Parathyroid adenoma (tissue), 2 donors: ENCODE measurements at regions not wholly inside any gene's neighbourhood (a gene's known extent, or its start where the extent isn't known, plus 50 kb on each side); places are given as distances from the start of the nearest gene placed in this dataset.

ENCODE experiments used
- H2AFZ ChIP-seq: fragments of 300-600 bp; sonication (generic); one replicate; pipeline ENCODE4 v1.7.0; 2017; ENCODE audit warnings: antibody characterized with exemption, mild to moderate bottlenecking
- H3K27ac ChIP-seq: fragments of 300-600 bp; sonication (generic); one replicate; pipeline ENCODE4 v1.7.0; 2017
- H3K27me3 ChIP-seq: fragments of 300-600 bp; sonication (generic); one replicate; pipeline ENCODE4 v1.7.0; 2017; ENCODE audit warnings: low read length; ENCODE audit not compliant: control insufficient read depth, insufficient read depth
- H3K36me3 ChIP-seq: fragments of 300-600 bp; sonication (generic); one replicate; pipeline ENCODE4 v1.7.0; 2017; ENCODE audit warnings: low read length; ENCODE audit not compliant: control insufficient read depth, insufficient read depth
- H3K4me1 ChIP-seq: fragments of 300-600 bp; sonication (generic); one replicate; pipeline ENCODE4 v1.7.0; 2017; ENCODE audit warnings: control low read depth
- H3K4me2 ChIP-seq: fragments of 300-600 bp; sonication (generic); one replicate; pipeline ENCODE4 v1.7.0; 2017; ENCODE audit warnings: low read length
- H3K4me3 ChIP-seq: fragments of 300-600 bp; sonication (generic); one replicate; pipeline ENCODE4 v1.7.0; 2017; ENCODE audit warnings: low read depth, low read length
- H3K79me2 ChIP-seq: fragments of 300-600 bp; sonication (generic); one replicate; pipeline ENCODE4 v1.7.0; 2017; ENCODE audit warnings: control low read depth
- H3K9ac ChIP-seq: fragments of 300-600 bp; sonication (generic); one replicate; pipeline ENCODE4 v1.7.0; 2017; ENCODE audit warnings: mild to moderate bottlenecking
- H3K9me3 ChIP-seq: fragments of 300-600 bp; sonication (generic); one replicate; pipeline ENCODE4 v1.7.0; 2017; ENCODE audit warnings: low read length; ENCODE audit not compliant: control insufficient read depth
- TF ChIP-seq, protein P1 (sequence below): fragments of 300-600 bp; sonication (generic); IDR thresholded peaks from one replicate; pipeline ENCODE4 v1.7.0; 2017; ENCODE audit warnings: antibody characterized with exemption, mild to moderate bottlenecking
- donor health status: primary hyperparathyroidism.

DNA sequence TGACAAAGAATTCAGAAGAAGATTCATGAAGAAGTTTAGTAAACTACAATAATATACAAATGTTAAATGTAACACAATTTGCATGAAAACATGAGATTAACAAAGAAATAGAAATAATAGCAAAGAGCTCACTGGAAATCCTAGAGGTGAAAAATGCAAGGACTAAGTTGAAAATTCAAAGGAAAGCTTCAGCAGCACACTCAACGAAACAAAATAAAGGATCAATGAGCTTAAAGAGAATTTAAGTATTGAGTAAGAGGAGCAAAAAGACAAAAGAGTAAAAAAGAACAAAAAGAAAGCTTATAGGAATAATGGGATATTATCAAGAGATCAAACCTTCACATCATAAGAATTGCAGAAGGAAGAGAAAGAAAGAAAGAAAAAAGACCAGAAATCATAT is 583.8 kb upstream of the NECTIN3 start:
- H3K27ac ChIP-seq, result no peak overlapping the region
- H2AFZ ChIP-seq, result no peak overlapping the region
- TF ChIP-seq, protein P1, sequence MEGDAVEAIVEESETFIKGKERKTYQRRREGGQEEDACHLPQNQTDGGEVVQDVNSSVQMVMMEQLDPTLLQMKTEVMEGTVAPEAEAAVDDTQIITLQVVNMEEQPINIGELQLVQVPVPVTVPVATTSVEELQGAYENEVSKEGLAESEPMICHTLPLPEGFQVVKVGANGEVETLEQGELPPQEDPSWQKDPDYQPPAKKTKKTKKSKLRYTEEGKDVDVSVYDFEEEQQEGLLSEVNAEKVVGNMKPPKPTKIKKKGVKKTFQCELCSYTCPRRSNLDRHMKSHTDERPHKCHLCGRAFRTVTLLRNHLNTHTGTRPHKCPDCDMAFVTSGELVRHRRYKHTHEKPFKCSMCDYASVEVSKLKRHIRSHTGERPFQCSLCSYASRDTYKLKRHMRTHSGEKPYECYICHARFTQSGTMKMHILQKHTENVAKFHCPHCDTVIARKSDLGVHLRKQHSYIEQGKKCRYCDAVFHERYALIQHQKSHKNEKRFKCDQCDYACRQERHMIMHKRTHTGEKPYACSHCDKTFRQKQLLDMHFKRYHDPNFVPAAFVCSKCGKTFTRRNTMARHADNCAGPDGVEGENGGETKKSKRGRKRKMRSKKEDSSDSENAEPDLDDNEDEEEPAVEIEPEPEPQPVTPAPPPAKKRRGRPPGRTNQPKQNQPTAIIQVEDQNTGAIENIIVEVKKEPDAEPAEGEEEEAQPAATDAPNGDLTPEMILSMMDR, result no peak
- no peaks in the 10 kb centered on the region for H3K4me1 ChIP-seq
- H3K9me3 ChIP-seq, result no peaks in the 10 kb centered on the region
- H3K27me3 ChIP-seq, result no peaks in the 10 kb centered on the region
- no peak overlapping the region for H3K4me3 ChIP-seq
- no peak overlapping the region for H3K9ac ChIP-seq
- no peaks in the 10 kb centered on the region for H3K79me2 ChIP-seq
- no peaks in the 10 kb centered on the region for H3K36me3 ChIP-seq
- no peak overlapping the region for H3K4me2 ChIP-seq

DNA sequence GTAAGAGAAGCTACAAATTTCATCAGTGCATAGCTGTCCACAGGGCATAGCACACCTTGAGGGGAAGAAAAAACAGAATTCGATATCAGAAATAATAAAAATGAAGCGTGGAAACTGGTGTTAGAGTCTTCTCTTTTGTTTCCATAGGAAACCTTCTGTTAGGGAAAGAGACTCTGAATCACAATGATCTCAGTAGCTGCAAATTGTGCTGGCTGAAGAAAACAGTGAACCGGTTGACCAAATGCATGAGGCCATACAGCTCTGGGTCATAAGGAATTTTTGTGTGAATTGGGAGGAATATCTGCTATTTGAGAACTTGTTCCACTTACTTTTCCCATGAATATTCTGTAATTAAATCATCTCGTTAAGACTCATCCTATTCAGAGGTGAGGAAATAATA is 580.2 kb upstream of the NECTIN3 start:
- H3K9me3 ChIP-seq, result no peaks in the 10 kb centered on the region

DNA sequence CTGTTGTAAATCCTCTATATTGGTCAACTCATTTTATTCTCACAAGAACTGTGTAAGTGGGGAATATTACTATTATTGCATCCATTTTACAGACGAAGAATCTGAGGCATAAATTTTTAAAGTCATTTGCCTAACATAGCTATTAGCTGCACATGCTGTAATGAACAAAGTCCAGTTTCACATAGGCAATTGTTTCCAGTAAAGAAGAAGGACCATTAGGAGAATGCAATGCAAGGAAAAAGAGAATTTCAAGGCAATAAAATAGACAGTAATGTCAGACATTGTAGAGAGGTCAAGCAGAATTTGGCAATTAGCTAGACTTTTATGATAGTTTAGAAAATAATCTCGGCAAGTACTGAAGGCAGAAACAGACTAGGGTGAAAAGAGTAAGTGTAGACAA is 578.7 kb upstream of the NECTIN3 start:
- Histone ChIP-seq H3K27ac (no peak overlapping the region), H3K36me3 (no peaks in the 10 kb centered on the region), H3K79me2 (no peaks in the 10 kb centered on the region), H3K27me3 (no peaks in the 10 kb centered on the region), H3K9me3 (no peaks in the 10 kb centered on the region), H2AFZ (no peak overlapping the region), H3K4me3 (no peak overlapping the region), H3K4me1 (no peaks in the 10 kb centered on the region), H3K4me2 (no peak overlapping the region), H3K9ac (no peak overlapping the region)
- TF ChIP-seq, protein P1, result no peak

More for the DNA sequence above, 580.2 kb upstream of the NECTIN3 start:
- H3K9ac ChIP-seq, result no peak overlapping the region
- TF ChIP-seq, protein P1, result no peak
- no peak overlapping the region for H3K27ac ChIP-seq
- no peaks in the 10 kb centered on the region for H3K36me3 ChIP-seq
- no peak overlapping the region for H3K4me3 ChIP-seq
- no peaks in the 10 kb centered on the region for H3K27me3 ChIP-seq
- no peak overlapping the region for H2AFZ ChIP-seq
- no peaks in the 10 kb centered on the region for H3K79me2 ChIP-seq
- no peak overlapping the region for H3K4me2 ChIP-seq
- no peaks in the 10 kb centered on the region for H3K4me1 ChIP-seq

DNA sequence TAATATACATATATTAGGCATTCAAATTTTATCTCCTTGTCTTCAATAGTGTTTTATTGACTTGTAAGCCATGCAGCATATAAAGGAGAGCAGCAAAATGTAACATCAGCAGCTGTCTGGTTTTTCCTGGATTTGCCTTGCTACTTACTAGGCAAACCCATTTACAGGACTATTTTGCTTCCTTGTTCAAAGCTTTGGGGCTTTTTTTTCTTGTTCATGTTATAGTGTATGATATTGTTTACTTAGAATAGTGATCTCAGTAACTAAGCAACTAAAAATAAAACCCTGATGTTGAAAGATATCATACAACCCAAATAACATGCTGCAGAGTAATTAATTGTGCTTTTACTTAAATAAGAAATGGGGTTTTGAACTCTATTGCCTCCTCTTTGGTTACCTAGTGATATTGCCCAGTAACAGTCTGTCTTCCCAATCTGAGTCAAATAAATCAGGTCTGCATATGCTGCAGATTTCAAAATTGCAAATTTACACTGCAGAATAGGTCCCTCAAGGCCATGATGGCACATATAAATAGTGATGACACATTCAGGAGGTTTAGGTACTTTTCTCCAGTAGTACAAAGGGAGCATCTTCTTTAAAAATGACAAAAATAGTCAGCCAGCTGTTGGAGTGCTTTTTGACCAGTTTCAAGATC is 578.1 kb upstream of the NECTIN3 start:
- no peak overlapping the region for H3K4me2 ChIP-seq
- H3K4me1 ChIP-seq, result no peaks in the 10 kb centered on the region
- no peaks in the 10 kb centered on the region for H3K27me3 ChIP-seq
- no peaks in the 10 kb centered on the region for H3K9me3 ChIP-seq
- H2AFZ ChIP-seq, result no peak overlapping the region
- H3K27ac ChIP-seq, result no peak overlapping the region
- H3K9ac ChIP-seq, result no peak overlapping the region
- TF ChIP-seq, protein P1, result no peak
- H3K79me2 ChIP-seq, result no peaks in the 10 kb centered on the region
- no peaks in the 10 kb centered on the region for H3K36me3 ChIP-seq
- no peak overlapping the region for H3K4me3 ChIP-seq

DNA sequence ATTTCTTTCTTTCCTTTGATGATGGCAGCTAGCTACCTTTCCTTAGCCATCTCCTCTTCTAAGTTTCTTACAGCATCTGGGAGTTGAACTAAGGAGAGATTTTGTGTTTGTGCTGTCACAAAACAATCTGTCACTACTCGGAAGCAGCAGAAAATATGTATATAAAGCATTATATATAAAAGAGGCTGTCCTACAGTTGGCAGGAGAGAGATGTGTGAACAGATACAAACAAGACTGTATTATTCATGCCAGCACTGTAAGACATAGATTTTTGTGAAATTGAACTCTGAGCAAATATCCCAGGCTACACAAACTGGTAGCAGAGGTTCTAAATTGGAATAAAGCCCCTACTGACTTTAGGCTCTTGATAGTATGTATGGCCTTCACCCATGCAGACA is 577.5 kb upstream of the NECTIN3 start:
- H2AFZ ChIP-seq, result no peak overlapping the region
- no peaks in the 10 kb centered on the region for H3K4me1 ChIP-seq
- no peak overlapping the region for H3K27ac ChIP-seq
- no peak overlapping the region for H3K4me2 ChIP-seq
- no peaks in the 10 kb centered on the region for H3K79me2 ChIP-seq
- H3K9ac ChIP-seq, result no peak overlapping the region
- TF ChIP-seq, protein P1, result no peak
- H3K27me3 ChIP-seq, result no peaks in the 10 kb centered on the region
- H3K9me3 ChIP-seq, result no peaks in the 10 kb centered on the region
- no peak overlapping the region for H3K4me3 ChIP-seq
- H3K36me3 ChIP-seq, result no peaks in the 10 kb centered on the region
